BLaER1 (cell line): ENCODE measurements at regions not wholly inside any gene's neighbourhood (a gene's known extent, or its start where the extent isn't known, plus 50 kb on each side); places are given as distances from the start of the nearest gene placed in this dataset.
A peak's percentile ranks its signal among the peaks of the same experiment; 100 is the strongest.

Experiments used
- H3K27ac ChIP-seq: shearing (Covaris generic); formaldehyde crosslinking; 2 replicates; pipeline ENCODE4 v1.8.1; 2022
- H3K27me3 ChIP-seq: shearing (Covaris generic); formaldehyde crosslinking; 2 replicates; pipeline ENCODE4 v1.8.1; 2022
- H3K36me3 ChIP-seq: shearing (Covaris generic); formaldehyde crosslinking; 2 replicates; pipeline ENCODE4 v1.8.1; 2022
- H3K4me1 ChIP-seq: shearing (Covaris generic); formaldehyde crosslinking; 2 replicates; pipeline ENCODE4 v1.8.1; 2022
- H3K4me2 ChIP-seq: shearing (Covaris generic); formaldehyde crosslinking; 2 replicates; pipeline ENCODE4 v1.8.1; 2022
- H3K4me3 ChIP-seq: shearing (Covaris generic); formaldehyde crosslinking; 2 replicates; pipeline ENCODE4 v1.8.1; 2022
- H3K9ac ChIP-seq: shearing (Covaris generic); formaldehyde crosslinking; 2 replicates; pipeline ENCODE4 v1.8.1; 2022
- H3K9me3 ChIP-seq: shearing (Covaris generic); formaldehyde crosslinking; 2 replicates; pipeline ENCODE4 v1.8.1; 2022
- H4K20me1 ChIP-seq: shearing (Covaris generic); formaldehyde crosslinking; 2 replicates; pipeline ENCODE4 v1.8.1; 2022
- Cebpa-rat ChIP-seq: shearing (Covaris generic); IDR thresholded peaks from 2 replicates; pipeline ENCODE4 v1.8.1; 2022

DNA sequence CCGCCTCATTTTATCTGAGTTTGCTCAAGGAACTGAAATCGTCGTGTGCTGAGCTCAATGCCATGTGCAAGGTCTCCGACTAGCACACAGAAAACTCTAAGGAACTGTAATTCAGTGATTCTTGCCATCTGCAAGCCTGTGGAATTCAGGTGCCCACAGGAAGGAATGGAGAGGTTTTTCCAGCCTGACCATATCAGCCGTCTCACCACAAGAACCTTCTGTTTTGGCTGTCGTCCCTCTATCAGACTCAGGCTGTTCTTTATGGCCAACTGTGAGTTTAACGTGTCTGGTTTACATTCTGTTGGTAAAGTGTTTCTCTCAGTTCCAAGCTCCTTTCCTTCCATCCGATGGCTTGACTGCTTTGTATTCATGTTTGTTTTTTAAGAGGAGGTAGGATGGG lies 293.5 kb downstream of the SPRY2 start:
- H3K4me2 ChIP-seq = peak overlapping the region; percentile 75; the same call in 1 of the 2 replicates
- H3K27ac ChIP-seq = no peak overlapping the region
- no peak overlapping the region for H3K9ac ChIP-seq

GRCh38 chr13:80040981-80041317 lies 300.0 kb downstream of the SPRY2 start:
- Histone ChIP-seq H3K4me1 (peaks cover 33% of the 10 kb centered on the region), H3K27ac (no peak overlapping the region), H3K4me3 (no peak overlapping the region), H4K20me1 (no peaks in the 10 kb centered on the region), H3K9me3 (no peaks in the 10 kb centered on the region), H3K27me3 (no peaks in the 10 kb centered on the region), H3K4me2 (no peak overlapping the region), H3K9ac (no peak overlapping the region), H3K36me3 (no peaks in the 10 kb centered on the region)
- no peak for TF ChIP-seq Cebpa-rat

More for the DNA sequence above, 293.5 kb downstream of the SPRY2 start:
- TF ChIP-seq Cebpa-rat = no peak
- no peaks in the 10 kb centered on the region for H4K20me1 ChIP-seq
- H3K4me3 ChIP-seq = no peak overlapping the region
- H3K36me3 ChIP-seq = no peaks in the 10 kb centered on the region
- no peaks in the 10 kb centered on the region for H3K9me3 ChIP-seq
- H3K4me1 ChIP-seq = peaks cover 51% of the 10 kb centered on the region
- no peaks in the 10 kb centered on the region for H3K27me3 ChIP-seq

- no peak for TF ChIP-seq Cebpa-rat
- H3K27ac ChIP-seq = no peak overlapping the region
Observed at GRCh38 chr13:80040196-80040980, 300.5 kb downstream of the SPRY2 start.

DNA sequence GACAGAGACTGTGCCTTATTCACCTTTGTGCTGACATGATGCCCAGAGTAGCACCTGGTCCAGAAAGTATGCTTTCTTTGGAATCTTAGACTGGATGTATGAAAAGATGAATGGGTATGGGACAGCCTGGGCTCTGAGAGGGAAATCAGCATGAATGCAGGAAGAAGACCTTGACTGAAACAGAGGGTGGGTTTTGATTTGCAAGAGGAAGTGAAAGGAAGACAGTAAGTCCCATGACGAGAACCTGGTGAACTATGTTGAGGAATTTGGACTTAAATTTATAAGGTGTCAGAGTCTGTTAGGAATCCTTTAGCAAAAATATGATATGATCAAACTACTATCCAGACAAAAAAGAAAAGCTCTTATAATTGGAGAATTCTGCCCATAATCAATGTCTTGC lies 301.9 kb downstream of the SPRY2 start:
- Histone ChIP-seq H3K4me2 (peak overlapping the region; percentile 18; the same call in 1 of the 2 replicates), H3K4me3 (no peak overlapping the region), H3K9ac (no peak overlapping the region), H3K9me3 (no peaks in the 10 kb centered on the region), H4K20me1 (no peaks in the 10 kb centered on the region), H3K4me1 (peaks cover 30% of the 10 kb centered on the region), H3K36me3 (no peaks in the 10 kb centered on the region), H3K27ac (no peak overlapping the region), H3K27me3 (no peaks in the 10 kb centered on the region)
- no peak for TF ChIP-seq Cebpa-rat

More at GRCh38 chr13:80040196-80040980, 300.5 kb downstream of the SPRY2 start:
- no peak overlapping the region for H3K4me2 ChIP-seq
- H3K4me1 ChIP-seq = peaks cover 34% of the 10 kb centered on the region
- no peak overlapping the region for H3K9ac ChIP-seq
- H4K20me1 ChIP-seq = no peaks in the 10 kb centered on the region
- H3K4me3 ChIP-seq = no peak overlapping the region
- no peaks in the 10 kb centered on the region for H3K36me3 ChIP-seq
- no peaks in the 10 kb centered on the region for H3K9me3 ChIP-seq
- no peaks in the 10 kb centered on the region for H3K27me3 ChIP-seq

DNA sequence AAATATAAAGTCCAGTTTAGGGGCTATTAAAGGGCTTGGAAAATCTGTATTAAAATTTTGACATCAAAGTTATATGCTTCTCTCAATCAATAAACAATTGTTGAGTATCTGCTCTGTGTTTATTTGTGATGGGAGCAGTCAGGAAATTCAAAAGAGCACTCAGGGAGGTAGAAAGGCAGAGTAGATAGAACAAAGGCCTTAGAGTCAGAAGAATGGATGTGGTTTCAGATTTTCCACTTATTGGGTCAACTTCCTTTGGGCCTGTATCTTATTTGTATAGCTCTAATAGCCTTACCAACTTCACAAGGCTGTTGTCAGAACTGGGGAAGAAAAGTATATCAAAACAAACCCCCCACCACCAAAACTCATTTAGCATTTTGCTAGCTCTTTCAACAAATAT lies 302.6 kb downstream of the SPRY2 start:
- Histone ChIP-seq H3K9ac (no peak overlapping the region), H3K27me3 (no peaks in the 10 kb centered on the region), H3K27ac (no peak overlapping the region), H3K36me3 (no peaks in the 10 kb centered on the region), H3K4me2 (peak overlapping the region; percentile 18; the same call in 1 of the 2 replicates), H3K9me3 (no peaks in the 10 kb centered on the region), H3K4me3 (no peak overlapping the region), H3K4me1 (peaks cover 30% of the 10 kb centered on the region), H4K20me1 (no peaks in the 10 kb centered on the region)
- no peak for TF ChIP-seq Cebpa-rat

- Histone ChIP-seq H3K4me1 (peaks cover 30% of the 10 kb centered on the region), H3K4me2 (no peak overlapping the region), H3K36me3 (no peaks in the 10 kb centered on the region)
Observed at GRCh38 chr13:80037505-80037888, 303.4 kb downstream of the SPRY2 start.

DNA sequence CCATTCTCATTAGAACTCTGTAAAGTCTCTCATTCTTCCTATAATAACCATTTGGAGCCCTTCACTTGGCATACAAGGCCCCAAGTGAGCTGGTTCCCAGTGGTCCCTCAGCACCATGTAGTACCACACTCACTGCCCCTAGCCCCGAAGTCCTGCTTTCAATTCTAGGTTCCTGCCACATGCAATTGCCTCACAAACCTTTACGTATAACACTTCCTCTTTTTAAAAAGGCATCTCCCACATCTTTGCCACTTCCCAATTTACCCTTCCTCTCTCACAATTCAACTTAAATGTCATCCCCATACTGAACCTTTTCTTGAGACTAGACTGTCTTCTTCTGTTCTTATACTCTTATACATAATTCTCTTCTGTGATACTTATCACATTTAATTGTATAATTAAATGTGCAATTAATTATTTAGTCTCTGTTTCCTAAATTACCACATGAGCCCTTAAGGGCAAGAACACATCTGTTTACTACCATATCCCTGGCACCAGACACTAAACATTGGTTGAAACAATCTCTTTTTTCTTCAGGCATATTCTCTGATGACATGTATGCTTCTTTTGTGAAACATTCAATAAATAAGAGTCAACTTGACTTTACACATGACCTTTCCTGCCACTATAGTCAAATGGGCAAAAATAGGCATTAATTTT lies 304.0 kb downstream of the SPRY2 start:
- Histone ChIP-seq H4K20me1 (no peaks in the 10 kb centered on the region), H3K27ac (no peak overlapping the region), H3K9ac (no peak overlapping the region), H3K4me3 (no peak overlapping the region), H3K36me3 (no peaks in the 10 kb centered on the region), H3K4me2 (peak overlapping the region; percentile 57), H3K4me1 (peaks cover 30% of the 10 kb centered on the region), H3K9me3 (no peaks in the 10 kb centered on the region), H3K27me3 (no peaks in the 10 kb centered on the region)
- TF ChIP-seq Cebpa-rat = no peak

More at GRCh38 chr13:80037505-80037888, 303.4 kb downstream of the SPRY2 start:
- Histone ChIP-seq H3K27me3 (no peaks in the 10 kb centered on the region), H3K27ac (no peak overlapping the region), H3K9ac (no peak overlapping the region), H4K20me1 (no peaks in the 10 kb centered on the region), H3K4me3 (no peak overlapping the region), H3K9me3 (no peaks in the 10 kb centered on the region)
- no peak for TF ChIP-seq Cebpa-rat

- H3K4me1 ChIP-seq = peaks cover 38% of the 10 kb centered on the region
- no peak overlapping the region for H3K9ac ChIP-seq
- no peak overlapping the region for H3K4me3 ChIP-seq
- H3K36me3 ChIP-seq = no peaks in the 10 kb centered on the region
- H4K20me1 ChIP-seq = no peaks in the 10 kb centered on the region
- no peaks in the 10 kb centered on the region for H3K9me3 ChIP-seq
- no peak overlapping the region for H3K4me2 ChIP-seq
- TF ChIP-seq Cebpa-rat = no peak
- no peak overlapping the region for H3K27ac ChIP-seq
- no peaks in the 10 kb centered on the region for H3K27me3 ChIP-seq
Observed at GRCh38 chr13:80035096-80035495, 305.8 kb downstream of the SPRY2 start.

- no peaks in the 10 kb centered on the region for H3K27me3 ChIP-seq
- no peaks in the 10 kb centered on the region for H3K9me3 ChIP-seq
- H3K36me3 ChIP-seq = no peaks in the 10 kb centered on the region
- H3K4me1 ChIP-seq = peaks cover 35% of the 10 kb centered on the region
- H4K20me1 ChIP-seq = no peaks in the 10 kb centered on the region
- no peak overlapping the region for H3K9ac ChIP-seq
- TF ChIP-seq Cebpa-rat = no peak
- no peak overlapping the region for H3K4me3 ChIP-seq
- H3K27ac ChIP-seq = no peak overlapping the region
- H3K4me2 ChIP-seq = no peak overlapping the region
Observed at GRCh38 chr13:80033951-80034350, 307.0 kb downstream of the SPRY2 start.

- Histone ChIP-seq H3K27ac (no peak overlapping the region), H3K4me3 (no peak overlapping the region), H3K4me2 (no peak overlapping the region), H3K9me3 (no peaks in the 10 kb centered on the region), H3K4me1 (peaks cover 28% of the 10 kb centered on the region), H3K9ac (no peak overlapping the region), H4K20me1 (no peaks in the 10 kb centered on the region), H3K27me3 (no peaks in the 10 kb centered on the region), H3K36me3 (no peaks in the 10 kb centered on the region)
- no peak for TF ChIP-seq Cebpa-rat
Observed at GRCh38 chr13:80033286-80033685, 307.6 kb downstream of the SPRY2 start.
